ENCODE measurements at regions not wholly inside any gene's neighbourhood (a gene's known extent, or its start where the extent isn't known, plus 50 kb on each side); places are given as distances from the start of the nearest gene placed in this dataset.

- DNase-seq (ENCODE audit: low read depth, low spot score) (peak; percentile 13), FAIRE-seq (no peak)
- Histone ChIP-seq H3K9me1 (ENCODE audit: control insufficient read depth, extremely low read depth, insufficient read depth, low read length) (no peaks in the 10 kb centered on the region), H3K79me2 (ENCODE audit: control insufficient read depth, insufficient read depth, low read length) (no peaks in the 10 kb centered on the region), H3K4me2 (ENCODE audit: control insufficient read depth, extremely low read depth, insufficient read depth, low read depth, low read length) (no peak overlapping the region), H3K4me1 (ENCODE audit: control insufficient read depth, extremely low read depth, insufficient read depth, low read length) (no peaks in the 10 kb centered on the region), H3K4me3 (ENCODE audit: control insufficient read depth in 2 of 3, extremely low read depth in 1 of 3, insufficient read depth in 2 of 3, low read depth in 1 of 3, low read length in 3 of 3) (no peak overlapping the region), H4K20me1 (ENCODE audit: control insufficient read depth, extremely low read depth, insufficient read depth, low read length) (no peaks in the 10 kb centered on the region), H2AFZ (ENCODE audit: control insufficient read depth, low read length) (no peak overlapping the region), H3K27ac (ENCODE audit: control insufficient read depth, insufficient read depth, low read length) (no peak overlapping the region), H3K36me3 (ENCODE audit: control insufficient read depth in 2 of 2, extremely low read depth in 1 of 2, insufficient read depth in 2 of 2, low read length in 2 of 2) (no peaks in the 10 kb centered on the region), H3K27me3 (ENCODE audit: control insufficient read depth, extremely low read depth, insufficient read depth, low read length) (peaks cover 4% of the 10 kb centered on the region), H3K9me3 (ENCODE audit: control insufficient read depth, low read depth, low read length) (no peaks in the 10 kb centered on the region), H3K9ac (ENCODE audit: control insufficient read depth, extremely low read depth, insufficient read depth, low read length) (no peak overlapping the region)
- no peak for TF ChIP-seq EZH2 (IDR thresholded peaks at IDR 0.05; ENCODE audit: low read length)
- peak; percentile 76 to 84 (median 80) for TF ChIP-seq CTCF (optimal IDR thresholded peaks at IDR 0.05 in 1 of 3, IDR thresholded peaks at IDR 0.05 in 1 of 3, conservative IDR thresholded peaks at IDR 0.05 in 1 of 3; ENCODE audit: extremely low read depth in 1 of 3, insufficient read depth in 2 of 3, low read length in 3 of 3)
- dilution Hi-C loops (cut with MboI; ENCODE audit: extremely low pct_ligation_motif_present, low sequenced_read_pairs) = no loop called here
Measured at GRCh38 chr9:85425153-85425611, 316.6 kb downstream of the AGTPBP1 start.

- FAIRE-seq (no peak), DNase-seq (ENCODE audit: low read depth, low spot score) (no peak)
- no peaks in the 10 kb centered on the region for H3K9me3 ChIP-seq (ENCODE audit: control insufficient read depth, low read depth, low read length)
- H3K79me2 ChIP-seq (ENCODE audit: control insufficient read depth, insufficient read depth, low read length) = no peaks in the 10 kb centered on the region
- no peaks in the 10 kb centered on the region for H4K20me1 ChIP-seq (ENCODE audit: control insufficient read depth, extremely low read depth, insufficient read depth, low read length)
- H3K27me3 ChIP-seq (ENCODE audit: control insufficient read depth, extremely low read depth, insufficient read depth, low read length) = peaks cover 2% of the 10 kb centered on the region
- dilution Hi-C loops (cut with MboI; ENCODE audit: extremely low pct_ligation_motif_present, low sequenced_read_pairs) = no loop called here
- H3K4me3 ChIP-seq (ENCODE audit: control insufficient read depth in 2 of 3, extremely low read depth in 1 of 3, insufficient read depth in 2 of 3, low read depth in 1 of 3, low read length in 3 of 3) = no peak overlapping the region
- H3K9me1 ChIP-seq (ENCODE audit: control insufficient read depth, extremely low read depth, insufficient read depth, low read length) = no peaks in the 10 kb centered on the region
- no peak for TF ChIP-seq EZH2 (IDR thresholded peaks at IDR 0.05; ENCODE audit: low read length)
- TF ChIP-seq CTCF (optimal IDR thresholded peaks at IDR 0.05 in 1 of 3, IDR thresholded peaks at IDR 0.05 in 1 of 3, conservative IDR thresholded peaks at IDR 0.05 in 1 of 3; ENCODE audit: extremely low read depth in 1 of 3, insufficient read depth in 2 of 3, low read length in 3 of 3) = no peak
- no peak overlapping the region for H3K27ac ChIP-seq (ENCODE audit: control insufficient read depth, insufficient read depth, low read length)
- no peak overlapping the region for H2AFZ ChIP-seq (ENCODE audit: control insufficient read depth, low read length)
- H3K36me3 ChIP-seq (ENCODE audit: control insufficient read depth in 2 of 2, extremely low read depth in 1 of 2, insufficient read depth in 2 of 2, low read length in 2 of 2) = no peaks in the 10 kb centered on the region
- no peaks in the 10 kb centered on the region for H3K4me1 ChIP-seq (ENCODE audit: control insufficient read depth, extremely low read depth, insufficient read depth, low read length)
- H3K9ac ChIP-seq (ENCODE audit: control insufficient read depth, extremely low read depth, insufficient read depth, low read length) = no peak overlapping the region
- no peak overlapping the region for H3K4me2 ChIP-seq (ENCODE audit: control insufficient read depth, extremely low read depth, insufficient read depth, low read depth, low read length)
Measured at GRCh38 chr9:85423422-85423821, 318.3 kb downstream of the AGTPBP1 start.
